Epithelial cell of proximal tubule (primary cell): ENCODE measurements at regions not wholly inside any gene's neighbourhood (a gene's known extent, or its start where the extent isn't known, plus 50 kb on each side); places are given as distances from the start of the nearest gene placed in this dataset.

Experiments
- DNase-seq: peaks from one replicate; pipeline ENCODE4 v3.0.0-alpha.2; 2011; ENCODE audit warnings: low read depth
- H3K4me3 ChIP-seq: 2 replicates; pipeline ENCODE4 v1.5.1; 2011; ENCODE audit warnings: low read depth, mild to moderate bottlenecking, low read length
- TF ChIP-seq, protein P1 (sequence below): conservative IDR thresholded peaks from 2 replicates; pipeline ENCODE4 v1.5.1; 2012; ENCODE audit warnings: low read depth, mild to moderate bottlenecking, low read length

DNA sequence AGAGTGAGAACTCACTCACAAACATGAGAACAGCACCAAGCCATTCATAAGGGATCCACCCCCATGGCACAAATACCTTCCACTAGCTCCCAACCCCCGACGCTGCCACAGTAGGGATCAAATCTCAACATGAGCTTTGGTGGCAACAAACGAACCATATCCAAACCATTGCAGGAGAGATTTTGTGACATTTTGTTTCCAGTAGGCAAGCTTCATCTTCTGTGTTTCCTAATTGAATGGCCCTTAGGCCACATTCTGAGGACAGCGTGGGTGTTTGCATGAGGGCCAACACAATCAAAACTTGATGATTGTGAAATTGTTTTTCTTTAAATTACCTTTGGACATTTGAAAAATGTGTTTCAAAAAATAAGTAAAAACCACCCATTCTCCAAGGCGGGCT, 102.6 kb upstream of the LNX1 start:
- no peak for DNase-seq
- H3K4me3 ChIP-seq, result no peak overlapping the region
- TF ChIP-seq, protein P1, sequence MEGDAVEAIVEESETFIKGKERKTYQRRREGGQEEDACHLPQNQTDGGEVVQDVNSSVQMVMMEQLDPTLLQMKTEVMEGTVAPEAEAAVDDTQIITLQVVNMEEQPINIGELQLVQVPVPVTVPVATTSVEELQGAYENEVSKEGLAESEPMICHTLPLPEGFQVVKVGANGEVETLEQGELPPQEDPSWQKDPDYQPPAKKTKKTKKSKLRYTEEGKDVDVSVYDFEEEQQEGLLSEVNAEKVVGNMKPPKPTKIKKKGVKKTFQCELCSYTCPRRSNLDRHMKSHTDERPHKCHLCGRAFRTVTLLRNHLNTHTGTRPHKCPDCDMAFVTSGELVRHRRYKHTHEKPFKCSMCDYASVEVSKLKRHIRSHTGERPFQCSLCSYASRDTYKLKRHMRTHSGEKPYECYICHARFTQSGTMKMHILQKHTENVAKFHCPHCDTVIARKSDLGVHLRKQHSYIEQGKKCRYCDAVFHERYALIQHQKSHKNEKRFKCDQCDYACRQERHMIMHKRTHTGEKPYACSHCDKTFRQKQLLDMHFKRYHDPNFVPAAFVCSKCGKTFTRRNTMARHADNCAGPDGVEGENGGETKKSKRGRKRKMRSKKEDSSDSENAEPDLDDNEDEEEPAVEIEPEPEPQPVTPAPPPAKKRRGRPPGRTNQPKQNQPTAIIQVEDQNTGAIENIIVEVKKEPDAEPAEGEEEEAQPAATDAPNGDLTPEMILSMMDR, result no peak

DNA sequence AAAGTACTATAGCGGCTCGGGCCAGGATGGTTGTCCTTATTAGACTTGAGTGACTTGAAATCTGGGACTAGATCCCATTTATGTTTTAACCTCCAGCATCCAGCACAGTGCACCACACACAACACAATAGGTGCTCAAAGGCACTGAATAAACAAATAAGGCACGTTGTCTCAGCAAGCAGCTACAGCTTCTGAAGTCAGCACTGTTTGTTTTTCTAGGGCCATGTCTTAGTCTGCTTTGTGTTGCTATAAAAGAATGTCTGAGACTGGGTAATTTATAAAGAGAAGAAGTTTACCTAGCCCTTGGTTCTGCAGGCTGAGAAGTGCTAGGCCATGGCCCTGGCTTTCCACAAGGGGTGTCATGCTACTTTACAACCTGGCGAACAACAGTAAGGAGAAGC, 102.1 kb upstream of the LNX1 start:
- TF ChIP-seq, protein P1, result no peak
- H3K4me3 ChIP-seq, result no peak overlapping the region
- DNase-seq, result no peak

DNA sequence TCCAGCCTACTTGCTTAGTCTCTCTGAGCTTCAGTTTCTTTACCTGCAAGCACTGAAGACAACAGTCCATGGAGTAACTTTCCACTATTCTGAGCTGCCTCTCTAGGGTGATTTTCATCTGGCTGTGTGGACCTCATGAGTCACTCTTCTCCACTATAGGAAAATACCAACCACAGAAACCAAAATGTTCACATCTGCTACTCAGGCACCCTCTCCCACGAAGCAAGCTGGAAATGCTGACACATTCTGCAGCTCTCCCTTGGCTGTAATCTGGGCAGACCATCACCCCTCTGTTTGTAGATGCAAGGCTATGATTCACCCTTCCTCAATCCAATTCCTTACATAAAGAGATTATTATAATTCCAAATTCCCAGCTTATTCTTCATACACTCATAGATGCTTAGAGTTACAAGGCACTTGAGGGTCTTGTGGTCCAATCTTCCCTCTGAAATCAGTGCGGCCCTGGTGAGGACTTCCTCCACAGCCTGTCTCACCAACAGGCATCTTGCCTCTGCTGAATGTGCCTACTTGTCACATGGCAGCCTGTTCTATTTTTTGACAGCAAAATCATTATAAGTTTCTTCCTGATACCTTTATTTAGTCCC, 97.0 kb upstream of the LNX1 start:
- TF ChIP-seq, protein P1, result no peak
- DNase-seq, result peak; percentile 48
- H3K4me3 ChIP-seq, result no peak overlapping the region

DNA sequence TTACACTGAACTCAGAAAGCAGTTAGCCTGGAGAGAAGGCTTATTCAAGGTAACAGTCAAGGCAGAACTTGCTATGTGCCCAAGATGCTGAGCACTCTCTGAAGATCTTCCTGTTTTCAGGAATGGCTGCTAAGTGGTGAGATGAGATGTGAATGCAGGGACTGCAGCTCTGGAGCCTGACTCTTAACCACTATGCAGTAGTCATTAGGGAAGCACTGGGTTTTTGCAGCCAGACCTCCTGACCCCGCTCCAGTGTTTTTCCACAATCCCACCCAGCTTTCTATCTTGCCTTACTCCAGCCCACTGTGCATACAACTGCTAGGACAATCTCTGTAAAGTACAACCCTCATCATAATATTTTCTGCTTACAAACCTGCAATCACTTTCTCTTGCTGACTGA, 95.2 kb upstream of the LNX1 start:
- no peak overlapping the region for H3K4me3 ChIP-seq
- TF ChIP-seq, protein P1, result no peak
- no peak for DNase-seq

DNA sequence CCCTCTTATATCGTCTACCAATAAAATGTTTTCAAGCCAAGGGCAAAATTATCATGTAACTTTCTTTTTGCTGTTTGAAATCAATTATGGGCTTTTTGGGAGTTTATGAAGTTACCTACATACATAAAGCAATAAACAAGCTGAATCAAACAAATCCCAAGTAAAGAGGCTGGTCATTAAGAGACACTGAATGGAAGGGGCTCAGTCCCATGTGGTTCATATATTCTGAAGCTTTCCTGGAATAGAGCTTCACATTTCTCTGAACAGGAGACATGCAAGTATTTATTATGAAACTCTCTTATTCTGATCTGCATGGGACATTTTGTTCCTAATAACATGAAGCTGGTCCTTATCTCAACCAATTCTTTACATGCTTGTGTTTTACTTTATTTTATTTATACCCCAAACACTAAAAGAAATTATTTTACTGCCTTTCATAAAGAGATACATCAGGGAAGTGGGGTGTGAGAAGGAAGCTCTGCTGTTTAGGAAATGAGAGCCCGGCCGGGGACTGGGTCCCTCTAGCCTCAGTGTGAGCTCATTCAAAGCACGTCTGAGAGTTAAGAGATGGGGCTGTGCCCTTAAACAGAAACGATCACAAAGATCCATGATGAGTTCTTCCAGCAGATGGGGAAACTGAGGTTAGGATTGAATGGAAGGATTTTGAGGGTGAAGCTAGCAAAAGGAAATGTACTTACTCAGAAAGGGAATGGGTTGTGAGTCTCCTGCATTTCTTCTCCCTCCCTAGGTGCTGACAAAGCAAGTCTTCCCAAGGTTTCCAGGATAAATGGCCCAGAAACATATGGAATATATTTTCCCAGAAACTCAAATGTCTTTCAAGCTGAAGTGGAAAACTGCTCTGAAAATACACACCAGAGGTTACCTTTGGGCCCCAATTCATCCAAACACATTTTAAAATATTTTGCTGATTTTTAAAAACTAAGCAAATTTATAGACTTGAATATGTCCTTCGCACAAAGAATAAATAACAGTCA, 93.1 kb upstream of the LNX1 start:
- DNase-seq, result no peak
- no peak overlapping the region for H3K4me3 ChIP-seq
- TF ChIP-seq, protein P1, result no peak

DNA sequence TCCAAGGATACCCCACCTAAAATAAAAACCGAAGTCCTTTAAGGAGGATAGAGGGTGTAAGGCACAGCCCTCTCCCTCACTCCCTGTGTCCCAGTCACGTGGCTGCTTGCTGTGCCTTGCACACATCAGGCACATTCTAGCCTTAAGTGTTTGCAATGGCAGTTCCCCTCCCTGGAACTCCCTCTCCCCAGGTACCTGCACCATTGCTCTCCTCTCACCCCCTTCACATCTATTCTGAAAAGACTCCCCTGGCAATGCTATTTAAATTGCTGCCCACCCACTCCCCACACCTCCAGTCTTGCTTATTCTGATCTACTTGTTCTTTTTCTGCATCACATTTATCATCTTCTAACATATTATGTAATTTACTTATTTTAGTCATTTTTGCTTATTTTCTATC, 91.6 kb upstream of the LNX1 start:
- H3K4me3 ChIP-seq, result no peak overlapping the region
- no peak for DNase-seq
- TF ChIP-seq, protein P1, result no peak

DNA sequence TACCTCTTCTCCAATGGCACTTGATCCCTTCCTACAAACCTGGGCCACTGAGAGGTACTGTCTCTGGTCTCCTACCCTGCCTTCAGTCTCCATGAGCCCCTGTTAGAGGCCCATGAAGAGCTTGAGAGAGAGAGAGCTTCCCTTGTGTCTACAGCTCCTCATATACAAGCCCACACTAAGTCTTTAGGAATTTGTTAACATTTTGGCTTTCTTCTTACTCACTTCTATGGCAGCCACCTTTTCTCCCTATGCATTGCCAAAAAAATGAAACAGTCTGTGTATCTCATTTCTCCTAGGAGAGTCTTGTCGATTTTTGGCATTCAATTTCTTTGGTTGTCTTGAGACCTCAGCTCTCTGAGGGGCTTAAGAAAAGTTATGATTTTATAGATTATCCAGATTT, 90.9 kb upstream of the LNX1 start:
- no peak overlapping the region for H3K4me3 ChIP-seq
- no peak for DNase-seq
- TF ChIP-seq, protein P1, result no peak
